ENCODE measurements at regions not wholly inside any gene's neighbourhood (a gene's known extent, or its start where the extent isn't known, plus 50 kb on each side); places are given as distances from the start of the nearest gene placed in this dataset.

DNA sequence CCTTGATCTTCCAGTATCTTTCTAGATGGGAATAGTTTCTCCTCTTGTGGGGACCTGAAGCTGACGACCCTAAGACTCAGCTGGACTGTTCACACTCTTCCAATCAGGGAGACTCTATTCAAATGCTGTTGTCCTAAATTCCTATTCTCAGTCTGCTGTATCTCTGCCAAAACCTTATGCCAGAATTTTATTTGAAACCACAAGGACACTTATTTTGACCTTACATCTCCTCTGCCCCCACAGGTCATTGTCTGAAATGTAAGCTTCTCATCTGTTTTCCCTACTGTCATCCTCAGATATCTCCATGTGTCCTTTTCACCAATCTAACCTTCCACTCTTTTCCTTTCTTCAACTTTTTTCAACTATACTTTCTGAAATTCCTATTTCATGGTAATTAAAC lies 289.5 kb upstream of the SGK1 start:
- ATAC-seq (no peak), DNase-seq (no peak)
- intact Hi-C loops (cut with DNase I) = no loop called here

DNA sequence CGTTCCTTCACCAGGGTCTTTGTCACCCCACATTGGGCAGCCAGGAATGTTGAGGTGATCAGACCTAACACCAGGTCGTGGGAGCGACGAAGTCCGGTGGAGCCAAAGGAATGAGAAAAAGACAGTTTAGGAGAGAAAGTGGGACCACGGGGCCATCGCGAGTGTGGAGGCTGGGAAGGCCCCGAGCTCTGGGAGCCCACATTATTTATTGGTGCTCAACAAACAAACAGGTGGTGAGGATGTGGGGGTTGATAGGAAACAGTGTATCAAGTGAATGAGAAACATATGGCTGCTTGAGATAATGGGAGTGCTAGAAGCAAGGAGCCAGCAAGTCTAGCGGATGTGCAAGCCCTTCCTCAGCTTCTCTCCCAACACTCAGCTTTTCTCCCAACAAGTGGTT lies 287.1 kb upstream of the SGK1 start:
- intact Hi-C loops (cut with DNase I) = no loop called here
- ATAC-seq (no peak), DNase-seq (no peak)

- intact Hi-C loops (cut with DNase I) = no loop called here
- DNase-seq (no peak), ATAC-seq (no peak)
Measured at GRCh38 chr6:134604014-134604676, 286.2 kb upstream of the SGK1 start.

DNA sequence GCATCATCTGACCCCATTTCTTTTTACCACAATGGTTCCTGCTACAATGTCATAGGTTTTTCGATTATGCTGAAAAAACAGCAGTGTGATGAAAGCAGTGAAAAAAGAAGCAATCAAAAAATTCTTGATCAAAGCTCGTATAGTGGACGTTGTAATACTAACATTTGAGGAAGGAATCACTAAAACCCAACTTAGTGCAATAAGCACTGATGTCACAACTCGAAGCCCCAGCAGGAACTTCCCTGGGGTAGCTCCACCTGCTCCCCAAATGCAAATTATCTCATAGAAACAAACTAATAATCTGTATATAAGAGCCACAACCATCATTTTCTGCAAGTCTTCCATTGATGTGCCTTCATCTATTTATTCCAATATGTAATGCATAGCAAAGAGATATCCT lies 285.6 kb upstream of the SGK1 start:
- no peak for DNase-seq
- intact Hi-C loops (cut with DNase I) = no loop called here
- ATAC-seq = no peak

- intact Hi-C loops (cut with DNase I) = no loop called here
- DNase-seq (no peak), ATAC-seq (no peak)
Measured at GRCh38 chr6:134602123-134602522, 284.2 kb upstream of the SGK1 start.

DNA sequence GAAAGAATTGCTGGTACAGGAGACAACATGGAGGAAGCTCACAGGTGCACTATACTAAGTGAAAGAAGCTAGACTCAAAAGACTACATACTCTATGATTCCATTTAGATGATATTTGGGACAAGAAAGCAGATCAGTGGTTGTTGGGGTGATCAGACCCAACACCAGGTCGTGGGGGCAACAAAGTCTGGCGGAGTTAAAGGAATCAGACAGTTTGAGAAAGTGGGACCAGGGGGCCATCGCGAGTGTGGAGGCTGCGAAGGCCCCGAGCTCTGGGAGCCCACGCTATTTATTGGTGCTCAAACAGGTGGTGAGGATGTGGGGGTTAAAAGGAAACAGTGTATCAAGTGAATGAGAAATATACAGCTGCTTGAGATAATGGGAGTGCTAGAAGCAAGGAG lies 282.8 kb upstream of the SGK1 start:
- DNase-seq = no peak
- intact Hi-C loops (cut with DNase I) = no loop called here
- ATAC-seq = no peak

DNA sequence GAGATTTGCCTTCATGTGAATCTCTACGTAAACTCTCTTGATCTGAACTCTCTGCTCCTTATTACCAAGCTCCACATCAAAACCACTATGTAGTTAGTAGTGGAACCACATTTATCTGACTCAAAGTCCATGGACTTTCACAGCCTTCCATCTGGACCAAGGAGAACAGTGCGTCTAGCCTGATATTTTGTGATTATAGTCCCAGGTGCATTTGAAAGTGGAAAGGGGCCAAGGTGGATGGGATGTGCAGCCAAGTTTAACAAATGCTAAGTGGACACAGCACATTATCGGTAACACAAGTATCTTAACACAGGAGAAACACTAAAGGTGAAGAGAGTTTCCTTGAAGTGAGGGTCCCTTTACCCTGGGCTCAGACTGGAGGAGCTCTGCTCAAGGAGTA lies 281.2 kb upstream of the SGK1 start:
- no peak for ATAC-seq
- intact Hi-C loops (cut with DNase I) = no loop called here
- no peak for DNase-seq

DNA sequence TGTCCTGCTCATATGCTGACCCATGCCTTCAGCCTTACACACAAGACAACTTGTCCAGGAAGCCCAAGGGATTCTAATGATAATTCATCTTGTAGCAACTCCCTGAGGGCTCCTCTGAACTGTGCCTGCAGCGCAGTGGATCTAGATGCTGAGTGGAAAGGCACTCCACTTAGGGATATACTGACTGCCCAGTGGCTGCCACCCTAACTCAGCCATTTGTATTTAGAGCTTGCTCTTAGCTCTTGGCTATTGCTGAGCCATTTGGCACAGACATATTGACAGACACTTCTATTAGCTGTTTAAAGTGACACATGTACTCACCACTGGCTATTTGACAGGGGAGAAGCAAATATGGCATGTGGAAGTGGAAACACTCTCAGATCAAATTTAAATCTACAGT lies 278.3 kb upstream of the SGK1 start:
- no peak for DNase-seq
- peak; percentile 78 to 87 for ATAC-seq
- intact Hi-C loops (cut with DNase I) = no loop called here

- intact Hi-C loops (cut with DNase I) = no loop called here
- ATAC-seq (no peak), DNase-seq (no peak)
Measured at GRCh38 chr6:134594881-134595280, 277.0 kb upstream of the SGK1 start.

DNA sequence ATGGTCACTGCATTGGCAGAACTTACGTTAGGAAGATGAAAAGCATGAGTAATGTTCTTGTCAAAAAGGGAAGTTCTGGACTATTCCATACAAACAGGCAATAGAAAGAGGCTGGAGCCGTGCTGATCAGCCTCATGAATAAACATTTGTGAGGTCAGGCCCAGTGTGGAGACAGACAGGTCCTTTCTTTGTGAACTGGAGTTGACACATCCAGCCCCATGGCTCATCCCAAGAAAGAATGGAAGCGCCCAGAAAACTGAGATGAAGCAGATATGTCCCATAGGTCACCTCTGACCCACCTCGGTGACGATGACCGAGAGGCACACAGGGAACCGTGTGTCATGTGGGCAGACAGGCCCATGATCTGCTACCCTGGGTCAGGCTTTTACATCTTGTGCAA lies 276.0 kb upstream of the SGK1 start:
- intact Hi-C loops (cut with DNase I) = no loop called here
- no peak for ATAC-seq

DNA sequence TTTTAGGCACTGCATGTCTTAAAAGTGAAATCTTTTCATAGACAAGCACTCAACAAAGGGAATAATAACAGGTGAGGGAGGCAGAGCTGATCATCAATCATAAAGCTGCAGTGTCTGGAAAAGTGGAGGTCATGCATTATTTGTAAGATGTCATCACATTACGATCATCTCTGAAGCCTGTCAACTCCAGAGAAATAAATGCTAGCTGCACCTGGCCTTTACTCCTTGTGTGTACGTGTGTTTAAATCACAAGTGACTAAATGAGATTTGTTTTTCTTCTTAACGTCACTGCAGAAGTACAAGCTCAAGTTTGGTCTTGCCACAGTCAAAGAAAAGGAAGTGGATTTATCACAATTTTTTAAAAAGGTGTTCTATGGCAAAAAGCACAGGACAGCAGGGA lies 275.5 kb upstream of the SGK1 start:
- intact Hi-C loops (cut with DNase I) = no loop called here
- DNase-seq (no peak), ATAC-seq (no peak)

More for the DNA sequence above, 276.0 kb upstream of the SGK1 start:
- no peak for DNase-seq

GRCh38 chr6:134593024-134593423 lies 275.1 kb upstream of the SGK1 start:
- no peak for DNase-seq
- ATAC-seq = no peak
- intact Hi-C loops (cut with DNase I) = no loop called here

DNA sequence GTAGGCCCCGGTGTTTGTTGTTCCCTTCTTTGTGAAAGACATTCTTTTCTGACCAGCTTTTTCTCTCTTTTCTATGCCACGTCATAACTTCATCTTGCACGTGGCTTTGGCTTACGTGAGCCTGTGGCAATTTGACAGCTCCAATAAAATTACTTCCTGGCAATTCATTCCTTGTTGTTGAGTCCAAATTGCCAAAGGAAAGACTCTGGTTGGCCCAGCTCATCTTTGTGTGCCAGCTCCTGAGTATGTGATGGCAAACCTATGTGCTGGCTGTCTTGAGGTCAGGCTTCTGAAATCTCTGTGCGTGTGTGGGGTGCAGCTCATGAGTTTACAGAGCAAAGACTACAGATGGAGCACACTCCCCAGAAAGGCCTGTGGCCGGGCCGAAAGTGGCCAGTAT lies 272.5 kb upstream of the SGK1 start:
- DNase-seq (no peak), ATAC-seq (no peak)

DNA sequence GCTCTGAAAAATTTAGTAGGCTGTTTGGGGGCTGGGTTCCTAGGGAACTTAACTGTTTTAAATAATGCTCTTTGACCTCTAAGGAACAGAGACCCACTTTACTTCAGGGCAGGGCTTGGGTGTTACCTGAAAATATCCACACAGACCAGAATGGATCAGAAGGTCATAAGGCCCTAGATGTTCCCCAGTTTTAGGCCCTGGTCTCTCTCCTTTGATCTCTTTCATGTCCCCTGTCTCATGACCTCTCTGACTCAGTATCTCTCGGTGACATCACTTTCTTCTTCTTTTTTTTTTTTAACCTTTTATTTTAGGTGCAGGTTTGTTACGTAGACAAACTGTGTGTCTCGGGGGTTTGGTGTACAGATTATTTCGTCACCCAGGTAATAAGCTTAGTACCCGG lies 272.1 kb upstream of the SGK1 start:
- DNase-seq (no peak), ATAC-seq (no peak)
- intact Hi-C loops (cut with DNase I) = no loop called here

More for the DNA sequence above, 272.5 kb upstream of the SGK1 start:
- intact Hi-C loops (cut with DNase I) = no loop called here

DNA sequence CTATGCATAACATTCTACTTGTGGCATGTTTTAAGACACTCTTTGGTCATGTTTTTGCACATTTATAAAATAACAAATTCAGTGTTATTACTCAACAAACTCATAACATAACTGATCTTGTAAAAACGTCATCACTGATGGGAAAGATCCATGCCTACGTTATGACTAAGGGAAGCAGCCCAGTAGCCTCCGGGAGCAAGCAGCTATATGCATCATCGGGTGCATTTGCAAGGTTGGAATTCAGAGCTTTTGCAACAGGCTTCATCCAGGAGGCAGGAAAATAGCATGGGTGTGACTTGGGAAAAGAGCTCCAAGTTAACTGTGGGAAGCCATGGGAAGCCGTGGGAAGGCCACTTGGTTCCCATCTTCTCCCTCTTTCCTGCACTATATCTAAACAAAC lies 271.6 kb upstream of the SGK1 start:
- intact Hi-C loops (cut with DNase I) = no loop called here
- DNase-seq = no peak
- ATAC-seq = peak in 1 of 2 donors; percentile 82

- no peak for ATAC-seq
- DNase-seq = no peak
- intact Hi-C loops (cut with DNase I) = no loop called here
Measured at GRCh38 chr6:134588267-134588666, 270.4 kb upstream of the SGK1 start.

- intact Hi-C loops (cut with DNase I) = no loop called here
- ATAC-seq (peak in 1 of 2 donors; percentile 73), DNase-seq (no peak)
Measured at GRCh38 chr6:134585517-134585873, 267.6 kb upstream of the SGK1 start.

DNA sequence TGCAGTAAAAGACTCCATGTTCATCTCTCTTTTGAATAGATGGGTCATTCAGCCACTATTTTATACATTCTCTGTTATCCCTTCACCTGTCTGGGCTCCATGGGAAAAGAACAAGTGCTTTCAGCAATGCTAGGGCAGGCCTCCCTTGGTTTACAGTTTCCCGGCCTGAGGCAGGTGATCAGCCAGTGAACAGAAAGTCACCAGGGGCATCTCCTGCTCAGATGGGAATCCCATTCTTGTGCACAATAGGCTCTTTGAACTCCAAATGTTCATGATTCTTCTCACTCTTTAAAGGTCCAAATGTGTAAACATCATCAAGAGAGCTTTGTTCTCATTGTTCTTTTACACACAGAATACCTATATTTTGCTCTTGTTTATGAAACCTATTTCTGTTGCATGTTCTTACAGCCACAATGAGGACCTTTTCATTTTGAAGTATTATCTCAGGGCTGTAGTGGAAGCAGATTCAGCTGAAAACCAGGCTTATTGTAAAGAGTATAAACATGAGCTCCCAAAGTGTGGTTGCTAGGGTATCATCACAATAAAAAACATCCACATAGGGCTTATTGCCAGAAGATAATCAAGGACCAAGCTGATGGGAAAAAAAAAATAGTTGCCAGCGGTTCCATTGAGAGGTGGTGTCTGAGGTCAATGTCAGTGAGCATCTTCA lies 267.1 kb upstream of the SGK1 start:
- intact Hi-C loops (cut with DNase I) = no loop called here
- no peak for DNase-seq
- peak in 1 of 2 donors; percentile 54 for ATAC-seq

DNA sequence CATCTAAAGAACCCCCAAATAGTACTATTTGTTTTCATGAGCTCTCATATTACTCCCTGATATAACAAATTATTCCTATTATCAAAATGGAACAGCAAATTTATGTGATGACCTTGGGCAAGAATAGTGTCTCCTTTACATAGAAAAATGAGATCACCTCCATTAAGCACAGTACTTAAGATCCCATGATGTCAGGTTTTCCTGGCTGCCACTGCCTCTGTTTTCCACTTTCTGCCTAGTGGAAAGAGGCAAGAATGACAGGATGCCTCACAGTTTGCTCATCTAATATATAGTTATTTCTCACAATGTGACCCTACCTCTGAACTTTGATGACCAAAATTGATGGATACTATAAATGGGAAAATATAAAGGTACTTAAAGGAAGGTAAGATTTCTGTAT lies 260.1 kb upstream of the SGK1 start:
- ATAC-seq = peak in 1 of 2 donors; percentile 25
- DNase-seq = no peak
- intact Hi-C loops (cut with DNase I) = no loop called here

DNA sequence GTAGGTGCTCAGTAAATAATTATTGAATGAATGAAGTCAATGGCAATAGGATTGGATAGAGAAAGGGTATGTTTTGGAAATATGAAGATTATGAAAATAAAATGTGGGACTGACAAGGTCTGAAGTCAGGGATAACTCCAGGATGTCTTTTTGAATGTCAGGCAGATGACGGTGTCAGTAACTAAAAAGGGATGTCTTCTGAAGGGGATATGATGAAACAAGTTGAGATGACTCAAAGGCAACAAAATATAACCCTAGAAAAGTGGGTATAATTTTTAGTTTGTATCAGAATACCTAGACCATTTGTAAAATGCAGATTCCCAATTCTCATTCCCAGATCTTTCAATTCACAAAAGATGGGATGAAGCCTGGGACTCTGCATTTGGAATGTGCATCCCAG lies 257.3 kb upstream of the SGK1 start:
- intact Hi-C loops (cut with DNase I) = no loop called here

GRCh38 chr6:134574491-134574890 lies 256.6 kb upstream of the SGK1 start:
- intact Hi-C loops (cut with DNase I) = no loop called here
- no peak for DNase-seq
- no peak for ATAC-seq

More for the DNA sequence above, 257.3 kb upstream of the SGK1 start:
- DNase-seq (no peak), ATAC-seq (no peak)

Data from left cardiac atrium (tissue), 4 donors.